Vagina (tissue), 2 donors: ENCODE measurements at regions not wholly inside any gene's neighbourhood (a gene's known extent, or its start where the extent isn't known, plus 50 kb on each side); places are given as distances from the start of the nearest gene placed in this dataset.

ENCODE experiments used
- POLR2A ChIP-seq, 2 donors: fragments of 450-650 bp; IDR thresholded peaks; one replicate each; pipeline ENCODE4 v1.6.1; 2017; ENCODE audit warnings: antibody characterized with exemption in 2 of 2, mild to moderate bottlenecking in 2 of 2, moderate library complexity in 2 of 2
- POLR2AphosphoS5 ChIP-seq, 2 donors: sonication (generic); formaldehyde crosslinking; IDR thresholded peaks; one replicate each; pipeline ENCODE4 v1.9.0; 2017; ENCODE audit warnings: antibody characterized with exemption in 2 of 2, mild to moderate bottlenecking in 2 of 2, low read depth in 1 of 2; ENCODE audit not compliant: insufficient read depth in 1 of 2
- TF ChIP-seq, protein P1 (sequence below), 3 experiments: fragments of 450-650 bp in 2 of 3; fragments of 200-600 bp in 1 of 3; sonication (generic) in 1 of 3; IDR thresholded peaks; one replicate each; pipeline ENCODE4 v1.5.1; 2017 to 2019; ENCODE audit warnings: antibody characterized with exemption in 3 of 3, mild to moderate bottlenecking in 2 of 3, moderate library complexity in 2 of 3

DNA sequence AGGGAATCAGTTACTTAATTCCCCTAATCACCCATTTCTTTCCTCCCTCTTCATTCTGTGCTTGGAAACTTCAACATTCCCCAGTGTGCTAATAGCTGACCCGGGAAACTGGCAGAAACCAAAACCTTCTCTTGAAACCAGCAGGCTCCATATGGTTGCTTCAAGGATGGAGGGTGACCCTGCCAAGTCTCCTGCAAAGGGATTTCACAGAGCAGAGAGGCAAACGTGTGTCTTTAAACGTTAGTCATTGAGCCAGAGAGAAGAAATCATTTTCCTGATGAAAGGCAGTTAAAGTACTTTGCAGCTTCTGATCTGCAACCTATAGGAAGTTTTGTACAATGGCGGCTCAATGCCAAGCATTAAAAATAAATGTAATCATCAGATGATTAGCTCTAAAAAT is 220.9 kb downstream of the POU4F1 start:
- TF ChIP-seq, protein P1, sequence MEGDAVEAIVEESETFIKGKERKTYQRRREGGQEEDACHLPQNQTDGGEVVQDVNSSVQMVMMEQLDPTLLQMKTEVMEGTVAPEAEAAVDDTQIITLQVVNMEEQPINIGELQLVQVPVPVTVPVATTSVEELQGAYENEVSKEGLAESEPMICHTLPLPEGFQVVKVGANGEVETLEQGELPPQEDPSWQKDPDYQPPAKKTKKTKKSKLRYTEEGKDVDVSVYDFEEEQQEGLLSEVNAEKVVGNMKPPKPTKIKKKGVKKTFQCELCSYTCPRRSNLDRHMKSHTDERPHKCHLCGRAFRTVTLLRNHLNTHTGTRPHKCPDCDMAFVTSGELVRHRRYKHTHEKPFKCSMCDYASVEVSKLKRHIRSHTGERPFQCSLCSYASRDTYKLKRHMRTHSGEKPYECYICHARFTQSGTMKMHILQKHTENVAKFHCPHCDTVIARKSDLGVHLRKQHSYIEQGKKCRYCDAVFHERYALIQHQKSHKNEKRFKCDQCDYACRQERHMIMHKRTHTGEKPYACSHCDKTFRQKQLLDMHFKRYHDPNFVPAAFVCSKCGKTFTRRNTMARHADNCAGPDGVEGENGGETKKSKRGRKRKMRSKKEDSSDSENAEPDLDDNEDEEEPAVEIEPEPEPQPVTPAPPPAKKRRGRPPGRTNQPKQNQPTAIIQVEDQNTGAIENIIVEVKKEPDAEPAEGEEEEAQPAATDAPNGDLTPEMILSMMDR (IDR thresholded peaks at IDR 0.05) = no peak
- no peak for TF ChIP-seq POLR2AphosphoS5 (IDR thresholded peaks at IDR 0.05; ENCODE audit: insufficient read depth in 1 of 2, low read depth in 1 of 2)
- TF ChIP-seq POLR2A (IDR thresholded peaks at IDR 0.05) = no peak
